COLO668 (cell line): ENCODE measurements at regions not wholly inside any gene's neighbourhood (a gene's known extent, or its start where the extent isn't known, plus 50 kb on each side); places are given as distances from the start of the nearest gene placed in this dataset.
"Not testable (repeated sequence)": the region's sequence is repeated elsewhere in the genome, so short reads cannot be mapped to it uniquely, and the experiment has no call there.

Source experiments
- DNase-seq: peaks from one replicate; lab custom pipeline; 2025; ENCODE audit not compliant: unreplicated experiment; lab: John Stamatoyannopoulos, UW

GRCh38 chr16:10312784-10313724, 72.8 kb upstream of the ATF7IP2 start:
- DNase-seq, result no peak

- no peak for DNase-seq
Observed at GRCh38 chr16:10314317-10314716, 71.5 kb upstream of the ATF7IP2 start.

GRCh38 chr16:10314811-10315210, 71.0 kb upstream of the ATF7IP2 start:
- DNase-seq, result no peak

GRCh38 chr16:10317425-10318001, 68.3 kb upstream of the ATF7IP2 start:
- DNase-seq, result no peak

- DNase-seq, result no peak
Observed at GRCh38 chr16:10318798-10319500, 66.9 kb upstream of the ATF7IP2 start.

- DNase-seq, result no peak
Observed at GRCh38 chr16:10321407-10322387, 64.2 kb upstream of the ATF7IP2 start.

GRCh38 chr16:10322723-10323527, 62.9 kb upstream of the ATF7IP2 start:
- no peak for DNase-seq

- DNase-seq, result no peak
Observed at GRCh38 chr16:10323528-10323869, 62.4 kb upstream of the ATF7IP2 start.

- DNase-seq, result no peak
Observed at GRCh38 chr16:10324210-10324609, 61.7 kb upstream of the ATF7IP2 start.

- DNase-seq, result no peak
Observed at GRCh38 chr16:10325783-10326543, 59.9 kb upstream of the ATF7IP2 start.

- DNase-seq, result no peak
Observed at GRCh38 chr16:10326647-10327046, 59.2 kb upstream of the ATF7IP2 start.

GRCh38 chr16:10328291-10328690, 57.6 kb upstream of the ATF7IP2 start:
- DNase-seq, result not testable (repeated sequence)

GRCh38 chr16:10332241-10332640, 53.6 kb upstream of the ATF7IP2 start:
- no peak for DNase-seq

- DNase-seq, result no peak
Observed at GRCh38 chr16:10332775-10333174, 53.1 kb upstream of the ATF7IP2 start.

- DNase-seq, result no peak
Observed at GRCh38 chr16:10333321-10334032, 52.4 kb upstream of the ATF7IP2 start.

GRCh38 chr16:10335681-10336080, 50.2 kb upstream of the ATF7IP2 start:
- DNase-seq, result no peak
